ENCODE measurements at regions not wholly inside any gene's neighbourhood (a gene's known extent, or its start where the extent isn't known, plus 50 kb on each side); places are given as distances from the start of the nearest gene placed in this dataset.

- no peak for DNase-seq (ENCODE audit: low spot score)
Observed at GRCh38 chr5:174376726-174377373, 331.3 kb downstream of the NSG2 start.

GRCh38 chr5:174378121-174378874, 332.8 kb downstream of the NSG2 start:
- no peak for DNase-seq (ENCODE audit: low spot score)

GRCh38 chr5:174380311-174380710, 334.8 kb downstream of the NSG2 start:
- DNase-seq (ENCODE audit: low spot score), result no peak

- no peak for DNase-seq (ENCODE audit: low spot score)
Observed at GRCh38 chr5:174381241-174381640, 335.7 kb downstream of the NSG2 start.

GRCh38 chr5:174383210-174384167, 338.0 kb downstream of the NSG2 start:
- no peak for DNase-seq (ENCODE audit: low spot score)

GRCh38 chr5:174384509-174384947, 339.0 kb downstream of the NSG2 start:
- no peak for DNase-seq (ENCODE audit: low spot score)

- no peak for DNase-seq (ENCODE audit: low spot score)
Observed at GRCh38 chr5:174386306-174386705, 338.1 kb upstream of the MSX2 start.

- DNase-seq (ENCODE audit: low spot score), result no peak
Observed at GRCh38 chr5:174386846-174387245, 337.5 kb upstream of the MSX2 start.

GRCh38 chr5:174387448-174387847, 336.9 kb upstream of the MSX2 start:
- no peak for DNase-seq (ENCODE audit: low spot score)

GRCh38 chr5:174392892-174393291, 331.5 kb upstream of the MSX2 start:
- no peak for DNase-seq (ENCODE audit: low spot score)

- no peak for DNase-seq (ENCODE audit: low spot score)
Observed at GRCh38 chr5:174396541-174396940, 327.8 kb upstream of the MSX2 start.

- DNase-seq (ENCODE audit: low spot score), result no peak
Observed at GRCh38 chr5:174397206-174397605, 327.2 kb upstream of the MSX2 start.

GRCh38 chr5:174398171-174398570, 326.2 kb upstream of the MSX2 start:
- DNase-seq (ENCODE audit: low spot score), result no peak

GRCh38 chr5:174399411-174399810, 325.0 kb upstream of the MSX2 start:
- no peak for DNase-seq (ENCODE audit: low spot score)

- DNase-seq (ENCODE audit: low spot score), result no peak
Observed at GRCh38 chr5:174400461-174400860, 323.9 kb upstream of the MSX2 start.

- no peak for DNase-seq (ENCODE audit: low spot score)
Observed at GRCh38 chr5:174401793-174402192, 322.6 kb upstream of the MSX2 start.

- DNase-seq (ENCODE audit: low spot score), result no peak
Observed at GRCh38 chr5:174402222-174402812, 322.1 kb upstream of the MSX2 start.

GRCh38 chr5:174404848-174405247, 319.5 kb upstream of the MSX2 start:
- DNase-seq (ENCODE audit: low spot score), result no peak

GRCh38 chr5:174409070-174409469, 315.3 kb upstream of the MSX2 start:
- no peak for DNase-seq (ENCODE audit: low spot score)

GRCh38 chr5:174409971-174410370, 314.4 kb upstream of the MSX2 start:
- no peak for DNase-seq (ENCODE audit: low spot score)

- no peak for DNase-seq (ENCODE audit: low spot score)
Observed at GRCh38 chr5:174410716-174411478, 313.5 kb upstream of the MSX2 start.

GRCh38 chr5:174411479-174411819, 312.9 kb upstream of the MSX2 start:
- DNase-seq (ENCODE audit: low spot score), result no peak
